AG04450 (cell line): ENCODE measurements at regions not wholly inside any gene's neighbourhood (a gene's known extent, or its start where the extent isn't known, plus 50 kb on each side); places are given as distances from the start of the nearest gene placed in this dataset.

Experiments
- CTCF ChIA-PET: fragments of 300-600, 350-600 bp; formaldehyde crosslinking; extraction: SDS; loops from one replicate; lab custom pipeline; 2022; ENCODE audit warnings: antibody characterized with exemption, inconsistent platforms; lab: Charles Lee
- POLR2A ChIA-PET: fragments of 350-600 bp; formaldehyde crosslinking; extraction: SDS; loops from one replicate; lab custom pipeline; 2021; ENCODE audit warnings: antibody characterized with exemption, inconsistent platforms; lab: Yijun Ruan, JAX
- DNase-seq: peaks from one replicate; pipeline ENCODE4 v3.0.0-alpha.2; 2011; ENCODE audit warnings: low read depth, low spot score
- H3K27ac ChIP-seq: one replicate; pipeline ENCODE4 v1.5.1; 2012; ENCODE audit warnings: low read depth, low read length, control low read depth
- H3K27me3 ChIP-seq: one replicate; pipeline ENCODE4 v1.6.0; 2012; ENCODE audit warnings: low read length; ENCODE audit not compliant: control insufficient read depth, insufficient read depth
- H3K4me3 ChIP-seq: 2 replicates; pipeline ENCODE4 v1.5.1; 2011; ENCODE audit warnings: mild to moderate bottlenecking, low read depth, low read length, control low read depth
- H3K9me3 ChIP-seq: 2 replicates; pipeline ENCODE4 v1.5.1; 2012; ENCODE audit warnings: low read length; ENCODE audit not compliant: control insufficient read depth, insufficient read depth
- TF ChIP-seq, protein P1 (sequence below): IDR thresholded peaks from 2 replicates; pipeline ENCODE4 v1.5.1; 2011; ENCODE audit warnings: low read depth, low read length, control low read depth, inconsistent platforms

DNA sequence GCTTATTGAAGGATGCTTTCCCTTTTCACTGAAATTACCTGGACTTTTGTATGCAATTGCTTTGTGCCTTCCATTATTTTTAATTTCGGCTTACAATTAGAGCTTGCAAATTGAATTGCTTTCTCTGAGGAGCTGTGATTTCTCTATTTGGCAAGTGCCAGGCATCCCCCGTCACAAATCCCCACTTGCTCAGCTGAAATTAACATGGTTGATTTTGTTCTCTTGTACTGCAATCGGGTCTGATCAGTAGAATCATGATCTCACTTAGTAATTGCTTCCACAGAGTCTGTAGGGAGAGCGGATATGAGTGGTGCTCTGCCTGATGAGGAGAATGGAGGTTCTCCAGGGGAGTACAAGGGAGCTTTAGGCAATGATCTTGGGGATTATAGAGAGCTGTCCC is 495.5 kb upstream of the SGCD start:
- POLR2A ChIA-PET: no interaction called here
- TF ChIP-seq, protein P1, sequence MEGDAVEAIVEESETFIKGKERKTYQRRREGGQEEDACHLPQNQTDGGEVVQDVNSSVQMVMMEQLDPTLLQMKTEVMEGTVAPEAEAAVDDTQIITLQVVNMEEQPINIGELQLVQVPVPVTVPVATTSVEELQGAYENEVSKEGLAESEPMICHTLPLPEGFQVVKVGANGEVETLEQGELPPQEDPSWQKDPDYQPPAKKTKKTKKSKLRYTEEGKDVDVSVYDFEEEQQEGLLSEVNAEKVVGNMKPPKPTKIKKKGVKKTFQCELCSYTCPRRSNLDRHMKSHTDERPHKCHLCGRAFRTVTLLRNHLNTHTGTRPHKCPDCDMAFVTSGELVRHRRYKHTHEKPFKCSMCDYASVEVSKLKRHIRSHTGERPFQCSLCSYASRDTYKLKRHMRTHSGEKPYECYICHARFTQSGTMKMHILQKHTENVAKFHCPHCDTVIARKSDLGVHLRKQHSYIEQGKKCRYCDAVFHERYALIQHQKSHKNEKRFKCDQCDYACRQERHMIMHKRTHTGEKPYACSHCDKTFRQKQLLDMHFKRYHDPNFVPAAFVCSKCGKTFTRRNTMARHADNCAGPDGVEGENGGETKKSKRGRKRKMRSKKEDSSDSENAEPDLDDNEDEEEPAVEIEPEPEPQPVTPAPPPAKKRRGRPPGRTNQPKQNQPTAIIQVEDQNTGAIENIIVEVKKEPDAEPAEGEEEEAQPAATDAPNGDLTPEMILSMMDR: no peak
- no peak overlapping the region for H3K4me3 ChIP-seq
- no peak for DNase-seq
- CTCF ChIA-PET: no interaction called here
- H3K9me3 ChIP-seq: peaks cover 3% of the 10 kb centered on the region; the same call in 1 of the 2 replicates
- no peak overlapping the region for H3K27ac ChIP-seq
- H3K27me3 ChIP-seq: no peaks in the 10 kb centered on the region

DNA sequence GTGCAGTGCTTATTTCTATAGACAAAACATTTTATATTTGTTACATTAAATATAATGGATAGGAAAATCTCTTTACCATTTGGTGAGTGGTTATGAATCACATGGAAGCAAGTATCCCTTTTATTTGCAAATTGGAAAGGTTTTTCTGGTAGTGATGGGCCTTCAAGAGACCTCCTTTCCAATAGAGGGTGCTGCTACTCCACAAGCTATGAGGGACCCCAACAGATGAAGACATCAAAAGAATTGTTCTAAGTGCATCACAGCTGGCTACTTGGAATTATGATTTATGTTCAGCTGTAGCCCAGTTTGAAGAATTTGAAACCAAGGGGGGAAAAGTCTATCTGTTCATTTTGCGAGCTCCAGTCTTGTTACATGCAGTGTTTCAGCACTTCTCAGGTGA is 493.7 kb upstream of the SGCD start:
- no peak overlapping the region for H3K4me3 ChIP-seq
- H3K27ac ChIP-seq: no peak overlapping the region
- no peaks in the 10 kb centered on the region for H3K27me3 ChIP-seq
- POLR2A ChIA-PET: no interaction called here
- TF ChIP-seq, protein P1: no peak
- CTCF ChIA-PET: no interaction called here
- no peak for DNase-seq
- peaks cover 3% of the 10 kb centered on the region; the same call in 1 of the 2 replicates for H3K9me3 ChIP-seq

DNA sequence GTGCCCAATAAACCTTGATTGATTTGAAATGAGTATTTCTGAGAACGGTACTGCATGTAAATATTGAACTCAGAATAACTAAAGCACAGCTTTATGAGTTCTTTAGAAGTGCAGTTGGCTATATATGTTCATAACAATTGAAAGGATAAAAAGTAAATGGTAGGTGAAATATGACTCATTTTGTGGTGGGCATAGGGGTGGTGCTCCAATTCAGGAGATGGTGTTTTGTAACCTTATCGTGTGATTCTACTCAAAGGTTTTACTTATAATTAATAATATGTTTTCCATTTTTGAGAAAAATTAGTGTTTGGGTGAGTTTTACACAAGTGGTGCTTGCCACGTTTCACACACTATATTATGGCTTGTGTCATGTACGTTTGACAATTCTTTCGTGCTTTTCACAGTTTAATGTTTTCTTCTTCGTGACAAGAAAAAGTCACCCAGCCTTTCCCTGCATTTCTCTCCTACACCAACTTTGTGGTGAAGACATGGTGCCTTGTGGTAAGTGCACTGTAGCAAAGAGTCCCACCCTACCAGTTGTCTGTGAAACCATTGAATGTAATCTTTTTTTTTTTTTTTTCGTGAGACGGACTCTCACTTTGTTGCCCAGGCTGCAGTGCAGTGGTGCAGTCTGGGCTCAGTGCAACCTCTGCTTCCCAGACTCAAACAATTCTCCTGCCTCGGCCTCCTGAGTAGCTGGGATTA is 492.5 kb upstream of the SGCD start:
- CTCF ChIA-PET: no interaction called here
- Histone ChIP-seq H3K9me3 (peaks cover 3% of the 10 kb centered on the region; the same call in 1 of the 2 replicates), H3K27me3 (no peaks in the 10 kb centered on the region), H3K4me3 (no peak overlapping the region), H3K27ac (no peak overlapping the region)
- TF ChIP-seq, protein P1: no peak
- POLR2A ChIA-PET: no interaction called here
- DNase-seq: no peak

- Histone ChIP-seq H3K4me3 (no peak overlapping the region), H3K27me3 (no peaks in the 10 kb centered on the region), H3K27ac (no peak overlapping the region), H3K9me3 (peaks cover 3% of the 10 kb centered on the region)
- POLR2A ChIA-PET: no interaction called here
- TF ChIP-seq, protein P1: no peak
- CTCF ChIA-PET: no interaction called here
- DNase-seq: no peak
These were observed 490.7 kb upstream of the SGCD start for GRCh38 chr5:155836089-155836803.

- ChIA-PET CTCF (no interaction called here), POLR2A (no interaction called here)
- TF ChIP-seq, protein P1: no peak
- H3K27me3 ChIP-seq: no peaks in the 10 kb centered on the region
- no peak overlapping the region for H3K4me3 ChIP-seq
- H3K9me3 ChIP-seq: peaks cover 3% of the 10 kb centered on the region
- H3K27ac ChIP-seq: no peak overlapping the region
- DNase-seq: no peak
These were observed 488.6 kb upstream of the SGCD start for GRCh38 chr5:155838394-155838793.
